Keratinocyte (primary cell): ENCODE measurements at regions not wholly inside any gene's neighbourhood (a gene's known extent, or its start where the extent isn't known, plus 50 kb on each side); places are given as distances from the start of the nearest gene placed in this dataset.

ENCODE experiments used
- DNase-seq: peaks from one replicate; pipeline ENCODE4 v3.0.0-alpha.2; 2011; ENCODE audit warnings: low read depth, missing footprints, low spot score
- FAIRE-seq: peaks from 2 replicates; lab custom pipeline; 2011; peaks lifted over from hg19 to GRCh38; lab: Jason Lieb, UNC
- H2AFZ ChIP-seq: 2 replicates; pipeline ENCODE4 v1.6.0; 2012; ENCODE audit warnings: low read length, control low read depth, inconsistent platforms; ENCODE audit not compliant: control insufficient read depth
- H3K27ac ChIP-seq: 2 replicates; pipeline ENCODE4 v1.5.1; 2011; ENCODE audit warnings: low read length; ENCODE audit not compliant: control insufficient read depth, insufficient read depth
- H3K27me3 ChIP-seq: 3 replicates; pipeline ENCODE4 v1.6.0; 2011; ENCODE audit warnings: low read length; ENCODE audit not compliant: control insufficient read depth, insufficient read depth; ENCODE audit errors: extremely low read depth
- H3K36me3 ChIP-seq, 2 experiments: 2 replicates in 1 of 2; 3 replicates in 1 of 2; pipeline ENCODE4 v1.5.1; 2011; ENCODE audit warnings: low read length in 2 of 2, mild to moderate bottlenecking in 1 of 2; ENCODE audit not compliant: control insufficient read depth in 2 of 2, insufficient read depth in 2 of 2; ENCODE audit errors: extremely low read depth in 1 of 2
- H3K4me1 ChIP-seq: 3 replicates; pipeline ENCODE4 v1.5.1; 2011; ENCODE audit warnings: low read length; ENCODE audit not compliant: control insufficient read depth, insufficient read depth; ENCODE audit errors: extremely low read depth
- H3K4me2 ChIP-seq: 3 replicates; pipeline ENCODE4 v1.6.0; 2011; ENCODE audit warnings: low read depth, low read length; ENCODE audit not compliant: control insufficient read depth, insufficient read depth; ENCODE audit errors: extremely low read depth
- H3K4me3 ChIP-seq, 3 experiments: fragments of 200-600 bp in 1 of 3; sonication (generic) in 1 of 3; 2 replicates in 2 of 3; 3 replicates in 1 of 3; pipeline ENCODE4 v1.5.1; 2011 to 2016; ENCODE audit warnings: low read length in 3 of 3, mild to moderate bottlenecking in 3 of 3, control low read depth in 2 of 3, inconsistent platforms in 1 of 3, low read depth in 1 of 3, mixed read lengths in 1 of 3, mixed run types in 1 of 3, moderate library complexity in 1 of 3; ENCODE audit not compliant: control insufficient read depth in 2 of 3, insufficient read depth in 2 of 3; ENCODE audit errors: extremely low read depth in 1 of 3
- H3K79me2 ChIP-seq: 2 replicates; pipeline ENCODE4 v1.6.0; 2012; ENCODE audit warnings: low read length; ENCODE audit not compliant: control insufficient read depth, insufficient read depth
- H3K9ac ChIP-seq: 3 replicates; pipeline ENCODE4 v1.6.0; 2011; ENCODE audit warnings: low read length; ENCODE audit not compliant: control insufficient read depth, insufficient read depth; ENCODE audit errors: extremely low read depth
- H3K9me1 ChIP-seq: 3 replicates; pipeline ENCODE4 v1.6.0; 2011; ENCODE audit warnings: low read length; ENCODE audit not compliant: control insufficient read depth, insufficient read depth; ENCODE audit errors: extremely low read depth
- H3K9me3 ChIP-seq: 2 replicates; pipeline ENCODE4 v1.5.1; 2012; ENCODE audit warnings: low read depth, low read length; ENCODE audit not compliant: control insufficient read depth
- H4K20me1 ChIP-seq: 3 replicates; pipeline ENCODE4 v1.6.0; 2011; ENCODE audit warnings: low read length; ENCODE audit not compliant: control insufficient read depth, insufficient read depth; ENCODE audit errors: extremely low read depth
- CTCF ChIP-seq, 3 experiments: IDR thresholded peaks in 1 of 3; conservative IDR thresholded peaks in 1 of 3; optimal IDR thresholded peaks in 1 of 3; 2 replicates in 2 of 3; 3 replicates in 1 of 3; pipeline versions ENCODE3 to v1.5.1; 2011; ENCODE audit warnings: low read length in 3 of 3, mild to moderate bottlenecking in 3 of 3, moderate library complexity in 2 of 3, control low read depth in 1 of 3, inconsistent platforms in 1 of 3; ENCODE audit not compliant: insufficient read depth in 2 of 3; ENCODE audit errors: extremely low read depth in 1 of 3
- EZH2 ChIP-seq: IDR thresholded peaks from one replicate; pipeline ENCODE4 v1.6.1; 2012; ENCODE audit warnings: inconsistent platforms, mild to moderate bottlenecking, low read length, moderate library complexity
- dilution Hi-C: fragments of 300-500 bp; cut with MboI; formaldehyde crosslinking; loops from one replicate; pipeline ENCODE4 v1.7.0; 2020; ENCODE audit warnings: low sequenced_read_pairs; ENCODE audit not compliant: extremely low pct_ligation_motif_present

DNA sequence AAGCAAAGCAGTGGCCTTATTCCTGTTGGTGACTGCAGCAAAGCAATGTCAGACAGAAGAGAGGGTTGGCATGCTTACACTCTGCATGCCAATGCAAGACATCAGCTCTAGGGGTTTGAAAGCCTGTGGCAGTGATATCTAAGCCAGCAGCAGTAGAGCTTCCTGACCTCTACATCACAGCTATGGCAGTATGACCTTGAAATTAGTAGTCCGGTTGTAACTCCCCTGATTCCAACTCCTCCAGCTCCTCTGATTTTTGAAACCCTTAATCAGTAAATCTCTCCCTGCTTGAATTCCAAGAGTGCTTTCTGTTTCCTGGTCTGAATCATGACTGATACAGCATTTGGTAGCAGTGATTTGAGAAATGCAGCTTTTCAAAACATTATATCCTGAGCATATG is 60.0 kb upstream of the LRP1B start:
- no peak overlapping the region for H3K4me3 ChIP-seq
- no peak for TF ChIP-seq CTCF (optimal IDR thresholded peaks at IDR 0.05 in 1 of 3, IDR thresholded peaks at IDR 0.05 in 1 of 3, conservative IDR thresholded peaks at IDR 0.05 in 1 of 3; ENCODE audit: extremely low read depth in 1 of 3, insufficient read depth in 2 of 3, low read length in 3 of 3)
- TF ChIP-seq EZH2, result no peak
- peak overlapping the region; percentile 52 for H2AFZ ChIP-seq
- no peaks in the 10 kb centered on the region for H4K20me1 ChIP-seq
- H3K27me3 ChIP-seq, result no peaks in the 10 kb centered on the region
- no peak overlapping the region for H3K4me2 ChIP-seq
- DNase-seq (no peak), FAIRE-seq (no peak)
- dilution Hi-C loops, result no loop called here
- H3K9me3 ChIP-seq, result no peaks in the 10 kb centered on the region
- no peaks in the 10 kb centered on the region for H3K9me1 ChIP-seq
- H3K27ac ChIP-seq, result no peak overlapping the region
- peaks cover 3% of the 10 kb centered on the region for H3K4me1 ChIP-seq
- no peaks in the 10 kb centered on the region for H3K79me2 ChIP-seq
- H3K9ac ChIP-seq, result no peak overlapping the region
- H3K36me3 ChIP-seq, result no peaks in the 10 kb centered on the region

- Histone ChIP-seq H3K9ac (no peak overlapping the region), H3K27ac (no peak overlapping the region), H3K79me2 (no peaks in the 10 kb centered on the region), H3K9me3 (no peaks in the 10 kb centered on the region), H3K4me3 (no peak overlapping the region), H3K4me2 (no peak overlapping the region), H4K20me1 (no peaks in the 10 kb centered on the region), H3K4me1 (peaks cover 6% of the 10 kb centered on the region), H3K9me1 (no peaks in the 10 kb centered on the region), H2AFZ (no peak overlapping the region), H3K27me3 (no peaks in the 10 kb centered on the region), H3K36me3 (no peaks in the 10 kb centered on the region)
- DNase-seq (no peak), FAIRE-seq (no peak)
- TF ChIP-seq CTCF (optimal IDR thresholded peaks at IDR 0.05 in 1 of 3, IDR thresholded peaks at IDR 0.05 in 1 of 3, conservative IDR thresholded peaks at IDR 0.05 in 1 of 3; ENCODE audit: extremely low read depth in 1 of 3, insufficient read depth in 2 of 3, low read length in 3 of 3), result no peak
- no peak for TF ChIP-seq EZH2
- dilution Hi-C loops, result no loop called here
These were observed 58.7 kb upstream of the LRP1B start for GRCh38 chr2:142189501-142189900.
